T-cell (primary cell): ENCODE measurements at regions not wholly inside any gene's neighbourhood (a gene's known extent, or its start where the extent isn't known, plus 50 kb on each side); places are given as distances from the start of the nearest gene placed in this dataset.

Experiments used
- ATAC-seq, 4 experiments: fragments of 200-7000 bp in 3 of 4; fragments of 150-1000 bp in 1 of 4; cut with Tn5 transposase; replicated peaks in 1 of 4; 1 replicate in 3 of 4; 2 replicates in 1 of 4; pipeline ENCODE4 v1.10.0; 2021; ENCODE audit warnings: moderate library complexity in 3 of 4, mild to moderate bottlenecking in 2 of 4, moderate number of reproducible peaks in 1 of 4
- CTCF ChIA-PET, 2 donors: fragments of 300-600 bp; sonication (Branson Sonifier 250); formaldehyde crosslinking; loops; one replicate each; lab custom pipeline; 2022; ENCODE audit warnings: antibody characterized with exemption in 2 of 2; lab: Charles Lee
- POLR2A ChIA-PET, 2 donors: fragments of 300-600 bp; sonication (Branson Sonifier 250); formaldehyde crosslinking; loops; one replicate each; lab custom pipeline; 2022; ENCODE audit warnings: antibody characterized with exemption in 2 of 2; lab: Charles Lee
- DNase-seq, 35 experiments: peaks; one replicate each; pipeline versions ENCODE4 v3.0.0 to v3.0.0-alpha.2; 2013 to 2023
- H3K27ac ChIP-seq: one replicate; pipeline ENCODE4 v1.5.1; 2013; ENCODE audit warnings: low read length
- H3K27me3 ChIP-seq, 2 experiments: replicated peaks in 1 of 2; 1 replicate in 1 of 2; 2 replicates in 1 of 2; pipeline versions ENCODE4 v1.6.1 to v1.7.0; 2013; ENCODE audit warnings: low read length in 1 of 2, mixed read lengths in 1 of 2; ENCODE audit not compliant: control insufficient read depth in 2 of 2, insufficient read depth in 2 of 2; ENCODE audit errors: extremely low read depth in 1 of 2
- H3K36me3 ChIP-seq, 2 donors: 1 replicate in 1 of 2; 2 replicates in 1 of 2; pipeline versions ENCODE4 v1.6.1 to v1.7.0; 2013; ENCODE audit warnings: low read length in 1 of 2; ENCODE audit not compliant: control insufficient read depth in 2 of 2, insufficient read depth in 1 of 2; ENCODE audit errors: extremely low read depth in 1 of 2
- H3K4me1 ChIP-seq, 2 experiments: 1 replicate in 1 of 2; 2 replicates in 1 of 2; pipeline versions ENCODE4 v1.6.1 to v1.7.0; 2013; ENCODE audit warnings: low read length in 2 of 2, mixed read lengths in 1 of 2; ENCODE audit not compliant: insufficient read depth in 2 of 2, control insufficient read depth in 1 of 2; ENCODE audit errors: extremely low read depth in 1 of 2
- H3K4me3 ChIP-seq, 2 donors: 1 replicate in 1 of 2; 2 replicates in 1 of 2; pipeline versions ENCODE4 v1.5.1 to v1.7.0; 2013; ENCODE audit warnings: mild to moderate bottlenecking in 2 of 2, low read length in 1 of 2, moderate library complexity in 1 of 2; ENCODE audit not compliant: control insufficient read depth in 1 of 2; ENCODE audit errors: extremely low read depth in 1 of 2
- H3K9me3 ChIP-seq: 2 replicates; pipeline ENCODE4 v1.7.0; 2013
- H3K27ac Mint-ChIP-seq, 2 donors: one replicate each; pipeline ENCODE4 v1.8.0; 2020 to 2021; ENCODE audit warnings: mild to moderate bottlenecking in 2 of 2, mixed read lengths in 2 of 2
- H3K27me3 Mint-ChIP-seq, 2 donors: one replicate each; pipeline ENCODE4 v1.8.0; 2021 to 2022; ENCODE audit warnings: mixed read lengths in 2 of 2
- H3K36me3 Mint-ChIP-seq: one replicate; pipeline ENCODE4 v1.8.0; 2021; ENCODE audit warnings: mixed read lengths
- H3K4me1 Mint-ChIP-seq, 3 donors: one replicate each; pipeline ENCODE4 v1.8.0; 2020 to 2022; ENCODE audit warnings: mixed read lengths in 3 of 3, mild to moderate bottlenecking in 1 of 3
- H3K4me3 Mint-ChIP-seq, 3 donors: one replicate each; pipeline ENCODE4 v1.8.0; 2020 to 2022; ENCODE audit warnings: mild to moderate bottlenecking in 3 of 3, mixed read lengths in 3 of 3, moderate library complexity in 3 of 3
- H3K9me3 Mint-ChIP-seq, 3 donors: one replicate each; pipeline ENCODE4 v1.8.0; 2020 to 2022; ENCODE audit warnings: mixed read lengths in 3 of 3
- WGBS: methylation state at CpG from one replicate; pipeline ENCODE4 v1.1.5; 2013; ENCODE audit warnings: missing lambda C conversion rate; ENCODE audit not compliant: insufficient coverage; 5-methylcytosine and 5-hydroxymethylcytosine counted together

DNA sequence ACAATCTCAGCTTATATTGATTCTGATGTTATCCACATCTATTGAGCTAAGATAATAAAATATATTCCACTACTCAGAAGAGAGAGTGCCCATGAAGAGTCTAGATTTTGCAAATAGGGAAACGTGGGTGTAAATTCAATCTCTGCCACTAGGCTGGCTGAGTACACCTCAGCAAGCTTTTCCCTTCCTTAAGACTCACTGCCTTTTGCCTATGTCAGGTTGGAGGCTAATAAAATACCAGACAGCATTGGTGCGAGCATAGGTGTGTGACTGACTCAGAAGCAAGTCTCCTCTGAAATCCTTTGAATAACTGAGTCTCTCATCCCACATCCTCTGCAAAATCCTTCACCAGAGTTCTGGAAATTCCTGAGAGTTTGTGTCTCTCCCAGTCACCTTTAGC is 405.4 kb upstream of the CPEB2 start:
- no peaks in the 10 kb centered on the region for H3K27me3 Mint-ChIP-seq
- DNase-seq (no peak), ATAC-seq (no peak)
- H3K36me3 Mint-ChIP-seq: no peaks in the 10 kb centered on the region
- no peak overlapping the region for H3K4me3 ChIP-seq
- no peak overlapping the region for H3K27ac ChIP-seq
- H3K36me3 ChIP-seq: no peaks in the 10 kb centered on the region
- no peak overlapping the region for H3K4me3 Mint-ChIP-seq
- WGBS: 86% methylated on average over 1 of the region's 2 CpGs
- no peaks in the 10 kb centered on the region for H3K4me1 ChIP-seq
- no peaks in the 10 kb centered on the region for H3K4me1 Mint-ChIP-seq
- H3K27me3 ChIP-seq: no peaks in the 10 kb centered on the region
- CTCF ChIA-PET: no interaction called here
- H3K9me3 Mint-ChIP-seq: peaks cover 0 to 14% (median 0%) of the 10 kb centered on the region in 3 donors
- no peak overlapping the region for H3K27ac Mint-ChIP-seq
- H3K9me3 ChIP-seq: no peaks in the 10 kb centered on the region
- POLR2A ChIA-PET: no interaction called here

DNA sequence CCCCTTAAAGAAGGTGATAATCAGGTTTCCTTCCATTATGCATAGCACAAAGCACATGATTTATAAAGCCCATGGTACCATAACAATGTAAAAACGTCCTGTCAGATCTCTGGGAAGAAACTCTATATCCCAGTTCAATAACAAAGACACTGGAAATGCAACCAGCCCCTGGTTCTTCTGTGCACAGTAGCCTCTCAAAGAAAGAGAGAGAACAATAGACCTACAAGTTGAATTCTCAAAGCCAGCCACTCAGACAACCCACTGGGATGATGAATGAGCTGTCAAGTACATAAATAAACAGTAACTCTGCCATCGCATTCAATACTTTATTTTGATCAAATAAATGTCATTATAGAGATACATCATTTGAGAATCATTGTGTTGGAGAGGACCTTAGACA is 400.1 kb upstream of the CPEB2 start:
- Histone ChIP-seq H3K27me3 (peaks cover 0 to 3% of the 10 kb centered on the region in 2 experiments), H3K4me1 (no peaks in the 10 kb centered on the region), H3K9me3 (no peaks in the 10 kb centered on the region), H3K36me3 (no peaks in the 10 kb centered on the region), H3K4me3 (no peak overlapping the region), H3K27ac (no peak overlapping the region)
- Mint-ChIP-seq H3K27me3 (peaks cover 0 to 4% of the 10 kb centered on the region in 2 donors), H3K27ac (no peak overlapping the region), H3K36me3 (no peaks in the 10 kb centered on the region), H3K4me3 (no peak overlapping the region), H3K4me1 (no peaks in the 10 kb centered on the region), H3K9me3 (peaks cover 0 to 8% (median 0%) of the 10 kb centered on the region in 3 donors)
- WGBS: 0% methylated on average over 1 of the region's 2 CpGs
- ATAC-seq (no peak), DNase-seq (no peak)
- POLR2A ChIA-PET: no interaction called here
- CTCF ChIA-PET: no interaction called here

DNA sequence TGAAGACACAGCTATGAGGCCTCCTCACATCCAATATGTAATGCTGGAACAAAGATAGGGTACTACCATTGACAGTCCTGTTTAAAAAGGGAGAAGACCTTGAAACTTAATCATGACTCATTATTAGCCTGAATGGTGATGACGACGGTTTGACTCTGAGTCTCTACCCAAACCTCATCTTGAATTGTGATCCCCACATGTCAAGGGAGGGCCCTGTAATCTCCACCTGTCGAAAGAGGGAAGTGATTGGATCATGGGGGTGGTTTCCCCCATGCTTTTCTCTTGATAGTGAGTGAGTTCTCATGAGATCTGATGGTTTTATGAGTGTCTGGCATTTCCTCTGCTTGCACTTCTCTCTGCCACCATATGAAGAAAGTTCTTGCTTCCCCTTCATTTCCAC is 395.3 kb upstream of the CPEB2 start:
- no peaks in the 10 kb centered on the region for H3K4me1 Mint-ChIP-seq
- H3K36me3 ChIP-seq: no peaks in the 10 kb centered on the region
- no peaks in the 10 kb centered on the region for H3K4me1 ChIP-seq
- no peaks in the 10 kb centered on the region for H3K36me3 Mint-ChIP-seq
- ChIA-PET POLR2A (no interaction called here), CTCF (no interaction called here)
- H3K9me3 Mint-ChIP-seq: peaks cover 0 to 4% (median 0%) of the 10 kb centered on the region in 3 donors
- no peak overlapping the region for H3K27ac Mint-ChIP-seq
- H3K27me3 ChIP-seq: peaks cover 0 to 3% of the 10 kb centered on the region in 2 experiments
- no peaks in the 10 kb centered on the region for H3K9me3 ChIP-seq
- peaks cover 0 to 4% of the 10 kb centered on the region in 2 donors for H3K27me3 Mint-ChIP-seq
- H3K4me3 ChIP-seq: no peak overlapping the region
- WGBS: no CpG with 5 or more reads among the region's 3 CpGs
- H3K27ac ChIP-seq: no peak overlapping the region
- H3K4me3 Mint-ChIP-seq: no peak overlapping the region
- DNase-seq (no peak), ATAC-seq (no peak)

DNA sequence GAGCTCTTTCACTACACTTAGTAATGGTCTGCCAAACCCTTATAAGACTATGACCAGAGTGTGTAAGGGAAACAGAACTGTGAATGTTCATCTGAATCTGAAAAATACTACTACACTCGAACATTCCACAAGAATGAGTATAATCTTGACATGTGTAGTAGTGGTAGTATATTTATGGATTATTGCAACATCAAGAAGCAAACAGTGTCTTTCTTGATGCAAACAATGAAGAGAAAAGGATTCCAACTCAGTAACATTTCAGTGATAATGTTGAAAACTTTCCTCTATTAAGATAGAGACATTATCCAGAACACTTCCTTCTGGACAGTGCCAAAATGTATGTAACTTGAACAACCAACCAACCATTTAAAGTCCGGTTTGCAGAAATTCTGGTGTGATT is 394.7 kb upstream of the CPEB2 start:
- ChIA-PET POLR2A (no interaction called here), CTCF (no interaction called here)
- DNase-seq (no peak), ATAC-seq (no peak)
- Histone ChIP-seq H3K27me3 (peaks cover 0 to 3% of the 10 kb centered on the region in 2 experiments), H3K9me3 (no peaks in the 10 kb centered on the region), H3K36me3 (no peaks in the 10 kb centered on the region), H3K4me1 (no peaks in the 10 kb centered on the region), H3K4me3 (no peak overlapping the region), H3K27ac (no peak overlapping the region)
- Mint-ChIP-seq H3K9me3 (peaks cover 0 to 4% (median 0%) of the 10 kb centered on the region in 3 donors), H3K4me3 (no peak overlapping the region), H3K27ac (no peak overlapping the region), H3K27me3 (peaks cover 0 to 4% of the 10 kb centered on the region in 2 donors), H3K4me1 (no peaks in the 10 kb centered on the region), H3K36me3 (no peaks in the 10 kb centered on the region)
- 100% methylated on average over 1 of the region's 2 CpGs for WGBS

DNA sequence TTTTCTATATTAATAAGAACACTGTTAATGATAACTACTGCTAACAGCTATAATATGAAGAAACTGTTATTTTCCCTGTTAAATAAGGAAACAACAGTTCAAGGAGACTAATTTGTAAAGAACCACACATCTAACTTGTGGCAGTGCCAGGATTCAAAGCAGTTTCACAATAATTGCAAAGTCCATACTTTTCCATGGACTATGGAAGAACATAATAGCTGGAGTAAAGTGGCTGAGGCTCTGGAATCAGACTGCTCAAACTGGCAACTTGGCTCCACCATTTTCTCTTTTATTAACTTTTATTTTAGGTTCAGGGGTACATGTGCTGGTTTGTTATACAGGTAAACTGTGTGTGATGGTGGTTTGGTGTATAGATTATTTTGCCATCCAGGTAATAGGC is 393.7 kb upstream of the CPEB2 start:
- Histone ChIP-seq H3K36me3 (no peaks in the 10 kb centered on the region), H3K27me3 (peaks cover 0 to 3% of the 10 kb centered on the region in 2 experiments), H3K27ac (no peak overlapping the region), H3K4me1 (no peaks in the 10 kb centered on the region), H3K4me3 (no peak overlapping the region), H3K9me3 (no peaks in the 10 kb centered on the region)
- Mint-ChIP-seq H3K9me3 (peaks cover 0 to 5% (median 0%) of the 10 kb centered on the region in 3 donors), H3K4me3 (no peak overlapping the region), H3K27me3 (peaks cover 0 to 4% of the 10 kb centered on the region in 2 donors), H3K27ac (no peak overlapping the region), H3K4me1 (no peaks in the 10 kb centered on the region), H3K36me3 (no peaks in the 10 kb centered on the region)
- POLR2A ChIA-PET: no interaction called here
- ATAC-seq (no peak), DNase-seq (no peak)
- CTCF ChIA-PET: no interaction called here

DNA sequence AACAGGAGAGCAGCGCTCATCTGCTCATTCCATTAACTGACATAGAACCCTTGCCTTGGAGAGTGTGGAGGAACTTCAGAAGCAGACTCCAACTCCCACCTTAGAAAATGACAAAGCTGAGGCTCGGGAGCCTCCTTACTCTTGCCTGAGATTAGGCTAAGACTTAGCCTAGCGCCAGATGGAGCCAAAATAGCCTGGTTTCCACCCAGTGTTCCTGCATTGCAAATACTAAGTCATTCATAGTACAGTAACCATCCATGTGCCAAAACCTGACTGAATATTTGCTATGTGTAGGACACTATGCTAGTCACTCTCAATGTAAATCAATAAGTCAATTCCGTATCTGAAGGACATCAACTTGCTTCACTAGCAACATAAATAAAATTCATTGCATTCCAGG is 387.4 kb upstream of the CPEB2 start:
- POLR2A ChIA-PET: no interaction called here

DNA sequence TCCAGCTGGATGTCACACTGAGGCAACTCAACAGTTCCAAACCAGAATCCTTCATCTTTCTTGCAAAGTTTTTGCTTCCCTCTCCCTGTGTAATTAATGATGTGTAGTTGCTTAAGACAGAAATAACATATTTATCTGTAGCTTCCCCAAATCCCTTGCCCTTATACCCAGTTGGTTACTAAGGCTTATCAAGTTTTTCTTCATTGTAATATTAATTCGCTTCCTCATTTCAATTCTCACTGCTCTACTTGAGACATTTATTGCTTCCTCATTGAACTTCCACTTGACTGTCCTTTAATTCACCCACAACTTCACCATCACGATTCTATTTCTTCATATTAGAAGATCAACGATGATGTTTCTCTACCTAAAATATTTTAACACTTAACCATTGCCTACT is 386.6 kb upstream of the CPEB2 start:
- H3K4me1 ChIP-seq: no peaks in the 10 kb centered on the region
- DNase-seq: no peak
- H3K9me3 Mint-ChIP-seq: peaks cover 0 to 5% (median 0%) of the 10 kb centered on the region in 3 donors
- no peak overlapping the region for H3K4me3 Mint-ChIP-seq
- 54% methylated on average over 3 of the region's 3 CpGs for WGBS
- ATAC-seq: no peak
- H3K27ac ChIP-seq: no peak overlapping the region
- ChIA-PET POLR2A (no interaction called here), CTCF (no interaction called here)
- no peaks in the 10 kb centered on the region for H3K4me1 Mint-ChIP-seq
- H3K36me3 Mint-ChIP-seq: no peaks in the 10 kb centered on the region
- no peaks in the 10 kb centered on the region for H3K27me3 ChIP-seq
- no peak overlapping the region for H3K4me3 ChIP-seq
- H3K9me3 ChIP-seq: no peaks in the 10 kb centered on the region
- no peak overlapping the region for H3K27ac Mint-ChIP-seq
- H3K36me3 ChIP-seq: no peaks in the 10 kb centered on the region
- peaks cover 0 to 8% of the 10 kb centered on the region in 2 donors for H3K27me3 Mint-ChIP-seq

More for the DNA sequence above, 387.4 kb upstream of the CPEB2 start:
- Histone ChIP-seq H3K27ac (no peak overlapping the region), H3K4me3 (no peak overlapping the region), H3K9me3 (no peaks in the 10 kb centered on the region), H3K27me3 (no peaks in the 10 kb centered on the region), H3K4me1 (no peaks in the 10 kb centered on the region), H3K36me3 (no peaks in the 10 kb centered on the region)
- H3K36me3 Mint-ChIP-seq: no peaks in the 10 kb centered on the region
- CTCF ChIA-PET: no interaction called here
- no peak for DNase-seq
- no peak overlapping the region for H3K27ac Mint-ChIP-seq
- peaks cover 0 to 6% (median 0%) of the 10 kb centered on the region in 3 donors for H3K9me3 Mint-ChIP-seq
- 59% methylated on average over 2 of the region's 4 CpGs for WGBS
- no peak overlapping the region for H3K4me3 Mint-ChIP-seq
- ATAC-seq: no peak
- no peaks in the 10 kb centered on the region for H3K4me1 Mint-ChIP-seq
- peaks cover 0 to 8% of the 10 kb centered on the region in 2 donors for H3K27me3 Mint-ChIP-seq
